Sigmoid colon (tissue), 6 donors: ENCODE measurements at regions not wholly inside any gene's neighbourhood (a gene's known extent, or its start where the extent isn't known, plus 50 kb on each side); places are given as distances from the start of the nearest gene placed in this dataset.

Experiments used
- DNase-seq: peaks from one replicate; pipeline ENCODE4 v3.0.0-alpha.2; 2019
- H3K27ac ChIP-seq, 4 donors: fragments of 200-600 bp; sonication (generic); one replicate each; pipeline ENCODE4 v1.5.1; 2016 to 2019; ENCODE audit warnings: mild to moderate bottlenecking in 1 of 4
- H3K27me3 ChIP-seq, 3 donors: fragments of 200-600 bp; sonication (generic); one replicate each; pipeline ENCODE4 v1.5.1; 2019; ENCODE audit warnings: mild to moderate bottlenecking in 1 of 3
- H3K36me3 ChIP-seq, 4 donors: fragments of 200-600 bp; sonication (generic); one replicate each; pipeline ENCODE4 v1.5.1; 2016 to 2019
- H3K4me1 ChIP-seq, 4 donors: fragments of 200-600 bp; sonication (generic); one replicate each; pipeline ENCODE4 v1.5.1; 2017 to 2019
- H3K4me3 ChIP-seq, 4 donors: fragments of 200-600 bp; sonication (generic); one replicate each; pipeline ENCODE4 v1.5.1; 2017 to 2019; ENCODE audit warnings: mild to moderate bottlenecking in 2 of 4, moderate library complexity in 1 of 4
- H3K9me3 ChIP-seq, 4 donors: fragments of 200-600 bp in 3 of 4; sonication (generic) in 3 of 4; one replicate each; pipeline versions ENCODE4 v1.5.1 to v1.6.1; 2013 to 2019
- EP300 ChIP-seq, 4 donors: sonication (generic); formaldehyde crosslinking; IDR thresholded peaks; one replicate each; pipeline ENCODE4 v1.6.1; 2017; ENCODE audit warnings: antibody characterized with exemption in 4 of 4
- POLR2A ChIP-seq, 2 donors: fragments of 450-650 bp; IDR thresholded peaks; one replicate each; pipeline ENCODE4 v1.6.1; 2016; ENCODE audit warnings: antibody characterized with exemption in 2 of 2, mild to moderate bottlenecking in 2 of 2, moderate library complexity in 2 of 2
- POLR2AphosphoS5 ChIP-seq, 4 donors: sonication (generic); formaldehyde crosslinking; IDR thresholded peaks; one replicate each; pipeline ENCODE4 v1.6.1; 2017; ENCODE audit warnings: antibody characterized with exemption in 4 of 4
- WGBS, 2 donors: extraction: QIAGEN DNeasy Blood & Tissue Kit; methylation state at CpG; one replicate each; pipeline ENCODE4 v1.1.7; 2013; 5-methylcytosine and 5-hydroxymethylcytosine counted together
- intact Hi-C: fragments of 100-400 bp; cut with DNase I; formaldehyde crosslinking; loops from one replicate; pipeline ENCODE4 v1.15.1; 2023
- TF ChIP-seq, protein P1 (sequence below), 4 experiments: fragments of 450-650 bp in 3 of 4; fragments of 200-600 bp in 1 of 4; IDR thresholded peaks; one replicate each; pipeline ENCODE4 v1.5.1; 2016 to 2019; ENCODE audit warnings: antibody characterized with exemption in 4 of 4, mild to moderate bottlenecking in 3 of 4, moderate library complexity in 2 of 4
- donor health status: healthy with polysubstance abuse.
- donor health status: healthy.

DNA sequence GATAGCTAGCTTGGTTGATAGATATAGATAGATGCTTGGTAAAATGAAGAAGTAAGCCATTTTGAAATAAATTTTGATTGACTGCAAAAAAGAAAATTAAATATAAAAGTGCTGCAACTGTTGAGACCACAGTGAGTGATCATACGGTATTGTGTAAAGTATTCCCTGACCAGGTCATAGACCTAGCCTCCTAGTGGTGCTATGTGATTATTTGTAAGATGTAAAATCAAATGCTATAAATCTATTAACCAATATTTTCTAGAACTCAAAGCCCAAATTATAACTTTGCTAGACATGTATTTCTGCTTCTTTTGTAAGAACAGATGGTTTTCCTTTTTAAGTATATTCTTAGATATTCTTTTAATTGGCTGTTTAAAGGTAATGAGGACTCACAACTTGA, 480.2 kb upstream of the PTPRD start:
- Histone ChIP-seq H3K9me3 (no peaks in the 10 kb centered on the region), H3K4me1 (no peaks in the 10 kb centered on the region), H3K27me3 (no peaks in the 10 kb centered on the region), H3K36me3 (no peaks in the 10 kb centered on the region), H3K27ac (no peak overlapping the region), H3K4me3 (no peak overlapping the region)
- 66 to 74% methylated on average over 1 of the region's 1 CpG for WGBS, 2 donors
- no peak for TF ChIP-seq EP300 (IDR thresholded peaks at IDR 0.05)
- TF ChIP-seq, protein P1, sequence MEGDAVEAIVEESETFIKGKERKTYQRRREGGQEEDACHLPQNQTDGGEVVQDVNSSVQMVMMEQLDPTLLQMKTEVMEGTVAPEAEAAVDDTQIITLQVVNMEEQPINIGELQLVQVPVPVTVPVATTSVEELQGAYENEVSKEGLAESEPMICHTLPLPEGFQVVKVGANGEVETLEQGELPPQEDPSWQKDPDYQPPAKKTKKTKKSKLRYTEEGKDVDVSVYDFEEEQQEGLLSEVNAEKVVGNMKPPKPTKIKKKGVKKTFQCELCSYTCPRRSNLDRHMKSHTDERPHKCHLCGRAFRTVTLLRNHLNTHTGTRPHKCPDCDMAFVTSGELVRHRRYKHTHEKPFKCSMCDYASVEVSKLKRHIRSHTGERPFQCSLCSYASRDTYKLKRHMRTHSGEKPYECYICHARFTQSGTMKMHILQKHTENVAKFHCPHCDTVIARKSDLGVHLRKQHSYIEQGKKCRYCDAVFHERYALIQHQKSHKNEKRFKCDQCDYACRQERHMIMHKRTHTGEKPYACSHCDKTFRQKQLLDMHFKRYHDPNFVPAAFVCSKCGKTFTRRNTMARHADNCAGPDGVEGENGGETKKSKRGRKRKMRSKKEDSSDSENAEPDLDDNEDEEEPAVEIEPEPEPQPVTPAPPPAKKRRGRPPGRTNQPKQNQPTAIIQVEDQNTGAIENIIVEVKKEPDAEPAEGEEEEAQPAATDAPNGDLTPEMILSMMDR (IDR thresholded peaks at IDR 0.05) = no peak
- TF ChIP-seq POLR2AphosphoS5 (IDR thresholded peaks at IDR 0.05) = no peak
- TF ChIP-seq POLR2A (IDR thresholded peaks at IDR 0.05) = no peak
- intact Hi-C loops = no loop called here
- no peak for DNase-seq

DNA sequence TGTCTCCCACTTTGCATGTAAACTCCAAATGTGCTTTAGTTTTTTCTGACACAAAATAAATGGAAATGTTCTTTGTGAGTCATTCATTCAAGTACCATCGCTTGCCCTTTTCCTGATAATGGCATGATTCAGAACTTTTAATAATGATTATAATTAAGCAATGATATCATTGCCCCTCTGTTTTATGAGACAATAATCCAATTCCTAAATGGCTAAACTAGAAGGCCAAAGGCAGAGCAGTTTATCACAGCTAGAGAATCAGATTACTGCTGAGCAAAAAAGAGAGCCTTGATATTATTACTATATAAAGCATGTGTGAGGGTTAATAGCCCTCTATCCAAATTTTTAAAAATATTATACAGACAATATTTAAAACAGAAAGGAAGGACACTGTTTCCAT, 484.2 kb upstream of the PTPRD start:
- Histone ChIP-seq H3K4me3 (no peak overlapping the region), H3K9me3 (no peaks in the 10 kb centered on the region), H3K36me3 (no peaks in the 10 kb centered on the region), H3K4me1 (no peaks in the 10 kb centered on the region), H3K27ac (no peak overlapping the region), H3K27me3 (no peaks in the 10 kb centered on the region)
- WGBS, 2 donors = 83 to 85% methylated on average over 1 of the region's 1 CpG
- intact Hi-C loops = no loop called here
- no peak for DNase-seq
- TF ChIP-seq EP300 (IDR thresholded peaks at IDR 0.05) (no peak), POLR2AphosphoS5 (IDR thresholded peaks at IDR 0.05) (no peak), POLR2A (IDR thresholded peaks at IDR 0.05) (no peak)
- TF ChIP-seq, protein P1 (IDR thresholded peaks at IDR 0.05) = no peak

DNA sequence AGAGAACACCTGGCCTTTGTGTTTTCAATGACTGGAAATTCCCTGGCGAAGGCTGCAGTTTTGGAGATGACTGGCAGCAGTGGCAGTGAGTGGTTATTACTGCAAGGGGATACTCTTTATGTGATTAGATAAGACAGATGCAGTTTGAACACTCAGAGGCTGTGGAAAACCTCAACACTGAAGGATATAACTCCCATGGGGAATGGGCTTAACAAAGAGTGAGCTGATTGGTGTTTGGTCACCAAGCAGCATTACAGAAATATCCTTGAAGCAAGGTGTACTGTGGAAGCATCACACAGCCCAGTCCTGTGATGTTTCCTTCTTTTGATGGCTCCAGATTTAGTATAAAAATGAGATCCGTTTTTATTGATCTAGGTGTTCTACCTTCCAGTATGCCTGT, 490.7 kb upstream of the PTPRD start:
- no peaks in the 10 kb centered on the region for H3K27me3 ChIP-seq
- WGBS, 2 donors = 76 to 83% methylated on average over 2 of the region's 2 CpGs
- TF ChIP-seq EP300 (IDR thresholded peaks at IDR 0.05) (no peak), POLR2AphosphoS5 (IDR thresholded peaks at IDR 0.05) (no peak), POLR2A (IDR thresholded peaks at IDR 0.05) (no peak)
- TF ChIP-seq, protein P1 (IDR thresholded peaks at IDR 0.05) = no peak
- intact Hi-C loops = no loop called here
- no peaks in the 10 kb centered on the region for H3K36me3 ChIP-seq
- no peak overlapping the region for H3K4me3 ChIP-seq
- H3K9me3 ChIP-seq = peaks cover 0 to 4% (median 0%) of the 10 kb centered on the region in 4 donors
- H3K27ac ChIP-seq = no peak overlapping the region
- no peak for DNase-seq
- H3K4me1 ChIP-seq = no peaks in the 10 kb centered on the region

DNA sequence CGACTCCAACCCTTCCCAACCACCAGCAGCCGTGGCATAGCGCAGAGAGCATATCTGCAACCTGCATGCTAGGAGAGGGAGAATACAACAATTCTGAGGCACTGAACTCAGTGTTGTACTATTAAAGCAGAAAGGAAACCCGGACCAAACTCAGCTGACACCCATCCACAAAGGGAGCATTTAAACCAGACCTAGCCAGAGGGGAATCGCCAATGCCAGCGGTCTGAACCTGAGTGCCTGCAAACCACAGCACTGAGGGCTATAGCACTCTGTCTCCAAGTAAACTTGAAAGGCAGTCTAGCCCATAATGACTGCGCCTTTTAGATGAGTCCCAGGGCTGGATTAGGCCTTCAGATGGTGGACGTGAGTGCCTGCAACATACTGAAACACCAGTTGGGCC, 494.4 kb upstream of the PTPRD start:
- Histone ChIP-seq H3K27ac (no peak overlapping the region), H3K9me3 (peaks cover 0 to 4% (median 2%) of the 10 kb centered on the region in 4 donors), H3K36me3 (no peaks in the 10 kb centered on the region), H3K4me1 (no peaks in the 10 kb centered on the region), H3K27me3 (no peaks in the 10 kb centered on the region), H3K4me3 (no peak overlapping the region)
- no peak for DNase-seq
- WGBS, 2 donors = 65 to 67% methylated on average over 8 of the region's 8 CpGs
- intact Hi-C loops = no loop called here
- no peak for TF ChIP-seq POLR2A (IDR thresholded peaks at IDR 0.05)
- no peak for TF ChIP-seq POLR2AphosphoS5 (IDR thresholded peaks at IDR 0.05)

DNA sequence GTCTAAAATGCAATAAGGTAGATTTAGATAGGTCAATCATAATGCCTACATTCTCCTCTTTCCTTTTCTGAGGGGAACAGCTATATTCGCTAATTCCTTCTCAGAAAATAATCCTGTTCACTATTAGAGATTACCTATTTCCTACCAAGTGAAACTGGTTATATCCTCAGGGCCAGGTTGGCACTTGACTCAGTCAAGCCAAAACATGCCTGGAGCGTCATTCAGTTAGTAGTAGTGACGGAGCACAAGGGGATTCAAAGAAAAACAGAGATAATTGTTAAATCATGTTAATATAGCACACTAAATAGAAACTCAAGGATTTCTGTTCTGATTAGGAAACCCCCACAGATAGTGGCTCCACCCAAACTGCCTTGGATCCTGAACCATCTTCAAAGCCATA, 515.4 kb upstream of the PTPRD start:
- H3K27me3 ChIP-seq = no peaks in the 10 kb centered on the region
- no peak overlapping the region for H3K4me3 ChIP-seq
- H3K4me1 ChIP-seq = no peaks in the 10 kb centered on the region
- no peak overlapping the region for H3K27ac ChIP-seq
- TF ChIP-seq POLR2A (IDR thresholded peaks at IDR 0.05) = no peak
- TF ChIP-seq, protein P1 (IDR thresholded peaks at IDR 0.05) = no peak
- TF ChIP-seq EP300 (IDR thresholded peaks at IDR 0.05) = no peak
- no peak for TF ChIP-seq POLR2AphosphoS5 (IDR thresholded peaks at IDR 0.05)
- no peaks in the 10 kb centered on the region for H3K9me3 ChIP-seq
- H3K36me3 ChIP-seq = no peaks in the 10 kb centered on the region
- 91 to 94% methylated on average over 3 of the region's 3 CpGs for WGBS, 2 donors
- intact Hi-C loops = no loop called here
- DNase-seq = no peak
